SK-N-SH (cell line): ENCODE measurements at regions not wholly inside any gene's neighbourhood (a gene's known extent, or its start where the extent isn't known, plus 50 kb on each side); places are given as distances from the start of the nearest gene placed in this dataset.
"Not testable (repeated sequence)": the region's sequence is repeated elsewhere in the genome, so short reads cannot be mapped to it uniquely, and the experiment has no call there.

Experiments used
- CTCF ChIA-PET: fragments of 300-600, 350-600 bp; formaldehyde crosslinking; extraction: SDS; loops from one replicate; lab custom pipeline; 2021; lab: Yijun Ruan, JAX
- POLR2A ChIA-PET: fragments of 350-600 bp; sonication (Branson Sonifier 250); formaldehyde crosslinking; extraction: SDS; loops from one replicate; lab custom pipeline; 2020; ENCODE audit warnings: antibody characterized with exemption, inconsistent platforms; lab: Yijun Ruan, JAX
- DNase-seq: peaks from one replicate; pipeline ENCODE4 v3.0.0; 2012
- H2AFZ ChIP-seq: fragments of 200-600 bp; sonication (generic); 2 replicates; pipeline ENCODE4 v1.8.1; 2016; ENCODE audit warnings: antibody characterized with exemption, mild to moderate bottlenecking, low read depth
- H3F3A ChIP-seq: fragments of 200-600 bp; sonication (generic); replicated peaks from 2 replicates; pipeline ENCODE3; 2016; ENCODE audit warnings: antibody characterized with exemption, mild to moderate bottlenecking; ENCODE audit not compliant: insufficient read depth
- H3K27ac ChIP-seq, 2 experiments: fragments of 200-500 bp in 1 of 2; fragments of 200-600 bp in 1 of 2; sonication (Bioruptor generic) in 1 of 2; sonication (generic), shearing (Covaris generic) in 1 of 2; 2 replicates each; pipeline versions ENCODE4 v1.5.1 to v1.6.1; 2014 to 2016; ENCODE audit warnings: low read depth in 2 of 2, inconsistent platforms in 1 of 2, low read length in 1 of 2, mild to moderate bottlenecking in 1 of 2, mixed read lengths in 1 of 2
- H3K27me3 ChIP-seq: fragments of 200-600 bp; sonication (generic), shearing (Covaris generic); 2 replicates; pipeline ENCODE4 v1.6.1; 2016; ENCODE audit warnings: mixed run types; ENCODE audit not compliant: insufficient read depth
- H3K36me3 ChIP-seq, 2 experiments: fragments of 200-500 bp in 1 of 2; fragments of 200-600 bp in 1 of 2; sonication (Bioruptor generic) in 1 of 2; sonication (generic) in 1 of 2; replicated peaks in 1 of 2; 2 replicates each; pipeline versions ENCODE3 to v1.5.1; 2014 to 2016; ENCODE audit warnings: low read length in 1 of 2, mild to moderate bottlenecking in 1 of 2; ENCODE audit not compliant: insufficient read depth in 2 of 2, control insufficient read depth in 1 of 2
- H3K4me1 ChIP-seq, 2 experiments: fragments of 200-500 bp in 1 of 2; fragments of 200-600 bp in 1 of 2; sonication (Bioruptor generic) in 1 of 2; sonication (generic), shearing (Covaris generic) in 1 of 2; 2 replicates each; pipeline versions ENCODE4 v1.5.1 to v1.6.1; 2014 to 2016; ENCODE audit warnings: low read depth in 1 of 2, low read length in 1 of 2, mixed run types in 1 of 2; ENCODE audit not compliant: insufficient read depth in 2 of 2, control insufficient read depth in 1 of 2
- H3K4me2 ChIP-seq: fragments of 200-600 bp; sonication (generic), shearing (Covaris generic); 2 replicates; pipeline ENCODE4 v1.6.1; 2017; ENCODE audit warnings: mixed run types
- H3K4me3 ChIP-seq, 2 experiments: fragments of 200-500 bp in 1 of 2; fragments of 200-600 bp in 1 of 2; sonication (Bioruptor generic) in 1 of 2; sonication (generic), shearing (Covaris generic) in 1 of 2; 2 replicates each; pipeline versions ENCODE4 v1.5.1 to v1.8.1; 2014 to 2016; ENCODE audit warnings: low read depth in 2 of 2, inconsistent platforms in 1 of 2, low read length in 1 of 2, mild to moderate bottlenecking in 1 of 2, mixed read lengths in 1 of 2, moderate library complexity in 1 of 2
- H3K79me2 ChIP-seq: fragments of 200-600 bp; sonication (generic); 2 replicates; pipeline ENCODE4 v1.8.1; 2017; ENCODE audit warnings: mild to moderate bottlenecking; ENCODE audit not compliant: insufficient read depth
- H3K9ac ChIP-seq: fragments of 200-600 bp; sonication (generic); 2 replicates; pipeline ENCODE4 v1.6.1; 2017; ENCODE audit warnings: mixed run types
- H3K9me2 ChIP-seq: fragments of 200-600 bp; sonication (generic); 2 replicates; pipeline ENCODE4 v1.6.1; 2017; ENCODE audit warnings: mixed run types
- H3K9me3 ChIP-seq: fragments of 200-600 bp; sonication (generic); 2 replicates; pipeline ENCODE4 v1.6.1; 2017; ENCODE audit warnings: mixed run types, mild to moderate bottlenecking, moderate library complexity
- H4K20me1 ChIP-seq: fragments of 200-600 bp; sonication (generic); 2 replicates; pipeline ENCODE4 v1.6.1; 2017; ENCODE audit warnings: mild to moderate bottlenecking, mixed run types; ENCODE audit not compliant: insufficient read depth
- CHD2 ChIP-seq: fragments of 150-350 bp; IDR thresholded peaks from 2 replicates; pipeline ENCODE4 v1.6.1; 2018; ENCODE audit warnings: low read length; ENCODE audit not compliant: partially characterized antibody
- FOXM1 ChIP-seq: IDR thresholded peaks from 2 replicates; pipeline ENCODE4 v1.4.0; 2012; ENCODE audit warnings: low read depth, mild to moderate bottlenecking
- GATA2 ChIP-seq: sonication (generic); formaldehyde crosslinking; IDR thresholded peaks from 2 replicates; pipeline ENCODE4 v1.5.0; 2020; ENCODE audit warnings: mild to moderate bottlenecking, missing genetic modification reagents
- MEF2A ChIP-seq: IDR thresholded peaks from 2 replicates; pipeline ENCODE4 v1.4.0; 2012; ENCODE audit warnings: low read depth, borderline replicate concordance
- MXI1 ChIP-seq: IDR thresholded peaks from 2 replicates; pipeline ENCODE4 v1.6.1; 2012; ENCODE audit warnings: mild to moderate bottlenecking, low read depth, low read length, improper control_type of control experiment
- POLR2AphosphoS5 ChIP-seq: IDR thresholded peaks from 2 replicates; pipeline ENCODE4 v1.6.1; 2012; ENCODE audit warnings: low read depth, low read length
- RCOR1 ChIP-seq: fragments of 150-350 bp; IDR thresholded peaks from 2 replicates; pipeline ENCODE4 v1.6.1; 2017; ENCODE audit warnings: antibody characterized with exemption, low read length
- RXRA ChIP-seq: IDR thresholded peaks from 2 replicates; pipeline ENCODE4 v1.4.0; 2012; ENCODE audit warnings: low read depth, mild to moderate bottlenecking, borderline replicate concordance
- SIN3A ChIP-seq: IDR thresholded peaks from 2 replicates; pipeline ENCODE4 v1.6.1; 2012; ENCODE audit warnings: low read depth, mild to moderate bottlenecking, low read length, moderate library complexity, borderline replicate concordance
- TEAD4 ChIP-seq: IDR thresholded peaks from 2 replicates; pipeline ENCODE4 v1.4.0; 2012; ENCODE audit warnings: mild to moderate bottlenecking, borderline replicate concordance; ENCODE audit not compliant: insufficient read depth
- WGBS: methylation state at CpG from one replicate; pipeline ENCODE4 v1.1.6; 2017; ENCODE audit warnings: low lambda C conversion rate; 5-methylcytosine and 5-hydroxymethylcytosine counted together
- TF ChIP-seq, protein P1 (sequence below): fragments of 150-350 bp; IDR thresholded peaks from 2 replicates; pipeline ENCODE4 v1.6.1; 2017; ENCODE audit warnings: antibody characterized with exemption, low read length, low read depth, borderline replicate concordance
- TF ChIP-seq, protein P2 (sequence below): IDR thresholded peaks from 2 replicates; pipeline ENCODE4 v1.4.0; 2012; ENCODE audit warnings: low read depth

- no peaks in the 10 kb centered on the region for H3K79me2 ChIP-seq
- no peaks in the 10 kb centered on the region for H3F3A ChIP-seq
- no peak overlapping the region for H3K27ac ChIP-seq
- no peaks in the 10 kb centered on the region for H3K36me3 ChIP-seq
- no peaks in the 10 kb centered on the region for H4K20me1 ChIP-seq
- CTCF ChIA-PET, result no interaction called here
- H3K4me2 ChIP-seq, result no peak overlapping the region
- no peak overlapping the region for H3K9ac ChIP-seq
- no peaks in the 10 kb centered on the region for H3K9me2 ChIP-seq
- H3K9me3 ChIP-seq, result no peaks in the 10 kb centered on the region
- POLR2A ChIA-PET, result no interaction called here
- H3K4me3 ChIP-seq, result no peak overlapping the region
- no peak for DNase-seq
- no peak for TF ChIP-seq GATA2 (CRISPR knock-in tag)
- TF ChIP-seq, protein P1, sequence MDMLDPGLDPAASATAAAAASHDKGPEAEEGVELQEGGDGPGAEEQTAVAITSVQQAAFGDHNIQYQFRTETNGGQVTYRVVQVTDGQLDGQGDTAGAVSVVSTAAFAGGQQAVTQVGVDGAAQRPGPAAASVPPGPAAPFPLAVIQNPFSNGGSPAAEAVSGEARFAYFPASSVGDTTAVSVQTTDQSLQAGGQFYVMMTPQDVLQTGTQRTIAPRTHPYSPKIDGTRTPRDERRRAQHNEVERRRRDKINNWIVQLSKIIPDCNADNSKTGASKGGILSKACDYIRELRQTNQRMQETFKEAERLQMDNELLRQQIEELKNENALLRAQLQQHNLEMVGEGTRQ, result no peak
- TF ChIP-seq RXRA, result no peak
- no peak for TF ChIP-seq TEAD4
- TF ChIP-seq RCOR1, result no peak
- no peak for TF ChIP-seq MEF2A
- no peak overlapping the region for H2AFZ ChIP-seq
- no peaks in the 10 kb centered on the region for H3K4me1 ChIP-seq
- WGBS, result 2% methylated on average over 2 of the region's 2 CpGs
- H3K27me3 ChIP-seq, result no peaks in the 10 kb centered on the region; the same call in 1 of the 2 replicates
Observed at GRCh38 chrX:28124416-28124815, 143.2 kb upstream of the DCAF8L1 start.

DNA sequence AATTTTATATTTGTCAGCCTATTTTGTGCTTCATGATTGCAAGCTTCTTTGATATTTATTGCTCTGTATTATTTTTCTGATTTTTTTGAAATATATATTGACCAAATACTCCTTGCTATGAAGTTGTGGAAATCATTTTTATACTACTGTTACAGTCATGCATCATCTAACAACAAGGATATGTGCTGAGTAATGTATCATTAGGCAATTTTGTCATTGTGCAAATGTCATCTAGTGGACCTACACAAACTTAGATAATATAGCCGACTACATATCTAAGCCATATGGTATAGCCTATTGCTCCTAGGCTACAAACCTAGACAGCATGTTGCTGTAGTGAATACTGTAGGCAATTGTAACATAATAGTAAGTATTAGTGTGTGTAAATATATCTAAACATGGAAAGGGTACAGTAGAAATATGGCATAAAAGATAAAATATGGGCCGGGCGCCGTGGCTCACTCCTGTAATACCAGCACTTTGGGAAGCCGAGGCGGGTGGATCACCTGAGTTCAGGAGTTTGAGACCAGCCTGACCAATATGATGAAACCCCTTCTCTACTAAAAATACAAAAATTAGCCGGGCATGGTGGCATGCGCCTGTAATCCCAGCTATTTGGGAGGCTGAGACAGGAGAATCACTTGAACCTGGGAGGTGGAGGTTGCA lies 139.5 kb upstream of the DCAF8L1 start:
- DNase-seq, H4K20me1 ChIP-seq, H3K9ac ChIP-seq, H3K79me2 ChIP-seq, H3K4me3 ChIP-seq, H3K4me1 ChIP-seq, H3F3A ChIP-seq, H3K27ac ChIP-seq, POLR2A ChIA-PET, H3K4me2 ChIP-seq, CTCF ChIA-PET, H3K27me3 ChIP-seq, H3K9me3 ChIP-seq, H3K36me3 ChIP-seq, H3K9me2 ChIP-seq, H2AFZ ChIP-seq: not testable (repeated sequence)
- 29% methylated on average over 8 of the region's 8 CpGs for WGBS

DNA sequence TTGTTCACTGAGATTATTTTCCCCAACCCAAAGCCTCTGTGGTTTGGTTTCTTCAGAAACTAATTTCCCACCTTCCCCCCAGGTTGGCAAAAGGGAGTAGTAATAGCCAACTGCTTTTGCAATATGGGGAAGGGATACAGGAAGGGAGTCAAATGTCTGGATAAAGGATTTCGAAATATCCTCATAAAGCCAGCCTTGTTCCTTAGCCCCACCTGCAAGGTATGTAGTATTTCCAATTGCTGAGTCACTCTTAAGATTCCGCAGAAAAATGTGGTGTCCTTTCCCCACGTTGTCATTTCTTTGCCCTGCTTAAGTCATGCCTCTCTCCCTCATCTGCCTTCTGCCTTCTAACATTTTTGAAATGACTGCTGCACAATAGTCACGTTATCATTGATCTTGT lies 138.8 kb upstream of the DCAF8L1 start:
- H3K9me2 ChIP-seq, result no peaks in the 10 kb centered on the region
- DNase-seq, result no peak
- no peak overlapping the region for H2AFZ ChIP-seq
- H3F3A ChIP-seq, result no peaks in the 10 kb centered on the region
- no peaks in the 10 kb centered on the region for H3K27me3 ChIP-seq
- H3K9me3 ChIP-seq, result no peaks in the 10 kb centered on the region
- H4K20me1 ChIP-seq, result no peaks in the 10 kb centered on the region
- no peak overlapping the region for H3K9ac ChIP-seq
- CTCF ChIA-PET, result no interaction called here
- no peak for TF ChIP-seq GATA2 (CRISPR knock-in tag)
- TF ChIP-seq POLR2AphosphoS5, result no peak
- no peak for TF ChIP-seq SIN3A
- TF ChIP-seq CHD2, result no peak
- TF ChIP-seq, protein P1, result no peak
- TF ChIP-seq, protein P2, sequence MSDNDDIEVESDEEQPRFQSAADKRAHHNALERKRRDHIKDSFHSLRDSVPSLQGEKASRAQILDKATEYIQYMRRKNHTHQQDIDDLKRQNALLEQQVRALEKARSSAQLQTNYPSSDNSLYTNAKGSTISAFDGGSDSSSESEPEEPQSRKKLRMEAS, result no peak
- no peak for TF ChIP-seq FOXM1
- no peak for TF ChIP-seq MXI1
- TF ChIP-seq, all 33 proteins: peak for 0
- Histone ChIP-seq H3K36me3 (no peaks in the 10 kb centered on the region), H3K79me2 (no peaks in the 10 kb centered on the region), H3K27ac (no peak overlapping the region), H3K4me3 (no peak overlapping the region), H3K4me1 (no peaks in the 10 kb centered on the region), H3K4me2 (no peak overlapping the region)
- WGBS, result 5% methylated on average over 4 of the region's 4 CpGs
- POLR2A ChIA-PET, result no interaction called here
